NT2/D1 (cell line): ENCODE measurements at regions not wholly inside any gene's neighbourhood (a gene's known extent, or its start where the extent isn't known, plus 50 kb on each side); places are given as distances from the start of the nearest gene placed in this dataset.

Experiments
- DNase-seq: peaks from one replicate; pipeline ENCODE4 v3.0.0-alpha.2; 2011; ENCODE audit warnings: low read depth, low spot score
- H3K27me3 ChIP-seq: 2 replicates; pipeline ENCODE4 v1.6.0; 2011; ENCODE audit warnings: mild to moderate bottlenecking; ENCODE audit not compliant: insufficient read length, insufficient read depth
- H3K36me3 ChIP-seq: 2 replicates; pipeline ENCODE4 v1.6.1; 2011; ENCODE audit warnings: mild to moderate bottlenecking, low read length, mixed read lengths; ENCODE audit not compliant: insufficient read depth, insufficient read length
- H3K4me1 ChIP-seq: 2 replicates; pipeline ENCODE4 v1.5.1; 2011; ENCODE audit not compliant: insufficient read depth, insufficient read length
- H3K4me3 ChIP-seq: 2 replicates; pipeline ENCODE4 v1.5.1; 2011; ENCODE audit warnings: low read depth; ENCODE audit not compliant: insufficient read length
- H3K9ac ChIP-seq: 2 replicates; pipeline ENCODE4 v1.6.0; 2011; ENCODE audit warnings: low read depth; ENCODE audit not compliant: insufficient read length
- H3K9me3 ChIP-seq: 2 replicates; pipeline ENCODE4 v1.5.1; 2011; ENCODE audit warnings: mild to moderate bottlenecking, low read length; ENCODE audit not compliant: insufficient read depth
- SUZ12 ChIP-seq: IDR thresholded peaks from 2 replicates; pipeline ENCODE4 v1.6.1; 2011; ENCODE audit not compliant: insufficient read length, insufficient read depth; ENCODE audit errors: extremely low read depth
- YY1 ChIP-seq: IDR thresholded peaks from 2 replicates; pipeline ENCODE4 v1.6.1; 2011; ENCODE audit not compliant: insufficient read length, insufficient read depth
- ZNF274 ChIP-seq: IDR thresholded peaks from 2 replicates; pipeline ENCODE4 v1.6.1; 2011; ENCODE audit warnings: mild to moderate bottlenecking, low read depth, low read length

- Histone ChIP-seq H3K9ac (no peak overlapping the region), H3K9me3 (no peaks in the 10 kb centered on the region), H3K4me1 (no peaks in the 10 kb centered on the region), H3K27me3 (no peaks in the 10 kb centered on the region), H3K4me3 (no peak overlapping the region), H3K36me3 (no peaks in the 10 kb centered on the region)
- TF ChIP-seq SUZ12, result no peak
- TF ChIP-seq ZNF274, result no peak
- no peak for TF ChIP-seq YY1
- DNase-seq, result no peak
Measured at GRCh38 chr4:152099061-152099425, 338.2 kb upstream of the GATB start.

GRCh38 chr4:152098365-152099060, 337.7 kb upstream of the GATB start:
- no peak for TF ChIP-seq ZNF274
- TF ChIP-seq YY1, result no peak
- no peak for TF ChIP-seq SUZ12
- Histone ChIP-seq H3K9ac (no peak overlapping the region), H3K4me1 (no peaks in the 10 kb centered on the region)

GRCh38 chr4:152097371-152097770, 336.6 kb upstream of the GATB start:
- no peaks in the 10 kb centered on the region for H3K36me3 ChIP-seq
- DNase-seq, result no peak
- no peaks in the 10 kb centered on the region for H3K9me3 ChIP-seq
- no peaks in the 10 kb centered on the region for H3K27me3 ChIP-seq
- no peak for TF ChIP-seq YY1
- TF ChIP-seq SUZ12, result no peak
- no peak for TF ChIP-seq ZNF274
- no peak overlapping the region for H3K9ac ChIP-seq
- no peaks in the 10 kb centered on the region for H3K4me1 ChIP-seq
- H3K4me3 ChIP-seq, result no peak overlapping the region

More at GRCh38 chr4:152098365-152099060, 337.7 kb upstream of the GATB start:
- DNase-seq, result no peak
- Histone ChIP-seq H3K27me3 (no peaks in the 10 kb centered on the region), H3K9me3 (no peaks in the 10 kb centered on the region), H3K36me3 (no peaks in the 10 kb centered on the region), H3K4me3 (no peak overlapping the region)

- no peak for TF ChIP-seq YY1
- no peak for TF ChIP-seq SUZ12
- no peak for TF ChIP-seq ZNF274
- Histone ChIP-seq H3K9me3 (no peaks in the 10 kb centered on the region), H3K27me3 (no peaks in the 10 kb centered on the region), H3K36me3 (no peaks in the 10 kb centered on the region), H3K9ac (no peak overlapping the region), H3K4me3 (no peak overlapping the region), H3K4me1 (no peaks in the 10 kb centered on the region)
- DNase-seq, result no peak
Measured at GRCh38 chr4:152095701-152096070, 334.9 kb upstream of the GATB start.

GRCh38 chr4:152094970-152095700, 334.3 kb upstream of the GATB start:
- H3K9ac ChIP-seq, result no peak overlapping the region

GRCh38 chr4:152091405-152091804, 330.6 kb upstream of the GATB start:
- DNase-seq, result no peak

More at GRCh38 chr4:152094970-152095700, 334.3 kb upstream of the GATB start:
- Histone ChIP-seq H3K36me3 (no peaks in the 10 kb centered on the region), H3K4me3 (no peak overlapping the region), H3K27me3 (no peaks in the 10 kb centered on the region), H3K4me1 (no peaks in the 10 kb centered on the region), H3K9me3 (no peaks in the 10 kb centered on the region)
- no peak for DNase-seq
- TF ChIP-seq ZNF274 (no peak), SUZ12 (no peak), YY1 (no peak)

GRCh38 chr4:152090543-152090942, 329.7 kb upstream of the GATB start:
- no peak overlapping the region for H3K9ac ChIP-seq
- peak; percentile 16 for DNase-seq
- TF ChIP-seq YY1 (no peak), SUZ12 (no peak), ZNF274 (no peak)

More at GRCh38 chr4:152091405-152091804, 330.6 kb upstream of the GATB start:
- no peaks in the 10 kb centered on the region for H3K27me3 ChIP-seq
- H3K4me3 ChIP-seq, result no peak overlapping the region
- H3K36me3 ChIP-seq, result no peaks in the 10 kb centered on the region
- no peaks in the 10 kb centered on the region for H3K4me1 ChIP-seq
- H3K9me3 ChIP-seq, result no peaks in the 10 kb centered on the region
- TF ChIP-seq YY1 (no peak), ZNF274 (no peak), SUZ12 (no peak)
- H3K9ac ChIP-seq, result no peak overlapping the region

More at GRCh38 chr4:152090543-152090942, 329.7 kb upstream of the GATB start:
- no peaks in the 10 kb centered on the region for H3K36me3 ChIP-seq
- H3K27me3 ChIP-seq, result no peaks in the 10 kb centered on the region
- H3K9me3 ChIP-seq, result no peaks in the 10 kb centered on the region
- H3K4me1 ChIP-seq, result no peaks in the 10 kb centered on the region
- no peak overlapping the region for H3K4me3 ChIP-seq
